HEK293 (cell line): ENCODE measurements at regions not wholly inside any gene's neighbourhood (a gene's known extent, or its start where the extent isn't known, plus 50 kb on each side); places are given as distances from the start of the nearest gene placed in this dataset.

Source experiments
- CTCF ChIP-seq: fragments of 450-650 bp; formaldehyde crosslinking; IDR thresholded peaks from 2 replicates; pipeline ENCODE4 v1.5.1; 2016; ENCODE audit warnings: missing biosample characterization, missing genetic modification characterization
- ZNF10 ChIP-seq: fragments of 450-650 bp; formaldehyde crosslinking; IDR thresholded peaks from 2 replicates; pipeline ENCODE4 v1.5.1; 2017; ENCODE audit warnings: missing biosample characterization, missing genetic modification characterization
- ZNF211 ChIP-seq: fragments of 450-650 bp; formaldehyde crosslinking; IDR thresholded peaks from 2 replicates; pipeline ENCODE4 v1.5.1; 2016; ENCODE audit warnings: low read depth, missing biosample characterization, missing genetic modification characterization

- no peak for TF ChIP-seq CTCF (tag by site-specific recombination)
- no peak for TF ChIP-seq ZNF211 (tag by site-specific recombination)
- no peak for TF ChIP-seq ZNF10 (tag by site-specific recombination)
These were observed 319.6 kb upstream of the TGFBR2 start for GRCh38 chr3:30286811-30287210.
